ENCODE measurements at regions not wholly inside any gene's neighbourhood (a gene's known extent, or its start where the extent isn't known, plus 50 kb on each side); places are given as distances from the start of the nearest gene placed in this dataset.

- no peak for DNase-seq
These were observed 487.3 kb upstream of the ADAMTS5 start for GRCh38 chr21:27454234-27454633.

GRCh38 chr21:27451116-27451515, 484.2 kb upstream of the ADAMTS5 start:
- DNase-seq, result no peak

- DNase-seq, result no peak
These were observed 483.3 kb upstream of the ADAMTS5 start for GRCh38 chr21:27450216-27450615.

GRCh38 chr21:27448960-27449359, 482.1 kb upstream of the ADAMTS5 start:
- DNase-seq, result no peak

- DNase-seq, result no peak
These were observed 481.0 kb upstream of the ADAMTS5 start for GRCh38 chr21:27447843-27448242.

GRCh38 chr21:27429710-27430341, 462.9 kb upstream of the ADAMTS5 start:
- DNase-seq, result no peak

GRCh38 chr21:27426196-27426595, 459.3 kb upstream of the ADAMTS5 start:
- no peak for DNase-seq

- no peak for DNase-seq
These were observed 458.7 kb upstream of the ADAMTS5 start for GRCh38 chr21:27425574-27425973.

- no peak for DNase-seq
These were observed 458.3 kb upstream of the ADAMTS5 start for GRCh38 chr21:27425172-27425571.

- DNase-seq, result no peak
These were observed 457.7 kb upstream of the ADAMTS5 start for GRCh38 chr21:27424601-27425000.

- no peak for DNase-seq
These were observed 457.2 kb upstream of the ADAMTS5 start for GRCh38 chr21:27423906-27424595.

GRCh38 chr21:27423038-27423437, 456.1 kb upstream of the ADAMTS5 start:
- no peak for DNase-seq

- DNase-seq, result no peak
These were observed 455.5 kb upstream of the ADAMTS5 start for GRCh38 chr21:27422435-27422834.

GRCh38 chr21:27421654-27422053, 454.8 kb upstream of the ADAMTS5 start:
- DNase-seq, result no peak

- DNase-seq, result no peak
These were observed 452.3 kb upstream of the ADAMTS5 start for GRCh38 chr21:27419153-27419552.

- no peak for DNase-seq
These were observed 451.5 kb upstream of the ADAMTS5 start for GRCh38 chr21:27418346-27418745.

- DNase-seq, result no peak
These were observed 445.6 kb upstream of the ADAMTS5 start for GRCh38 chr21:27412530-27412929.

- DNase-seq, result no peak
These were observed 441.9 kb upstream of the ADAMTS5 start for GRCh38 chr21:27408826-27409225.

- DNase-seq, result no peak
These were observed 440.4 kb upstream of the ADAMTS5 start for GRCh38 chr21:27407271-27407670.

- DNase-seq, result no peak
These were observed 439.6 kb upstream of the ADAMTS5 start for GRCh38 chr21:27406300-27407009.

- DNase-seq, result no peak
These were observed 436.1 kb upstream of the ADAMTS5 start for GRCh38 chr21:27403011-27403410.

- no peak for DNase-seq
These were observed 433.2 kb upstream of the ADAMTS5 start for GRCh38 chr21:27400045-27400444.

GRCh38 chr21:27397578-27397977, 430.7 kb upstream of the ADAMTS5 start:
- DNase-seq, result no peak

- no peak for DNase-seq
These were observed 426.8 kb upstream of the ADAMTS5 start for GRCh38 chr21:27393726-27394125.

Data from GF-D8 (cell line).